RWPE1 (cell line): ENCODE measurements at regions not wholly inside any gene's neighbourhood (a gene's known extent, or its start where the extent isn't known, plus 50 kb on each side); places are given as distances from the start of the nearest gene placed in this dataset.

Experiments used
- CTCF ChIA-PET: fragments of 350-600 bp; sonication (Branson Sonifier 250); formaldehyde crosslinking; extraction: SDS; loops from one replicate; lab custom pipeline; 2021; lab: Yijun Ruan, JAX
- POLR2A ChIA-PET: fragments of 400-600 bp; formaldehyde crosslinking; extraction: SDS; loops from one replicate; lab custom pipeline; 2020; ENCODE audit warnings: antibody characterized with exemption; ENCODE audit not compliant: low non-redundant PET; lab: Yijun Ruan, JAX
- DNase-seq: peaks from one replicate; pipeline ENCODE4 v3.0.0; 2012; ENCODE audit warnings: low spot score
- H3K27ac ChIP-seq: fragments of 450-650 bp; 2 replicates; pipeline ENCODE4 v1.5.1; 2017
- CTCF ChIP-seq: fragments of 450-650 bp; conservative IDR thresholded peaks from 2 replicates; pipeline ENCODE4 v1.5.1; 2017; ENCODE audit warnings: low read depth, mild to moderate bottlenecking

- H3K27ac ChIP-seq, result no peak overlapping the region
- TF ChIP-seq CTCF, result no peak
- ChIA-PET POLR2A (no interaction called here), CTCF (no interaction called here)
- DNase-seq, result no peak
Observed at GRCh38 chr16:80208743-80209142, 332.1 kb upstream of the DYNLRB2 start.

GRCh38 chr16:80208015-80208414 lies 332.8 kb upstream of the DYNLRB2 start:
- ChIA-PET POLR2A (no interaction called here), CTCF (no interaction called here)
- no peak overlapping the region for H3K27ac ChIP-seq
- DNase-seq, result no peak
- no peak for TF ChIP-seq CTCF

GRCh38 chr16:80203821-80204220 lies 337.0 kb upstream of the DYNLRB2 start:
- ChIA-PET POLR2A (no interaction called here), CTCF (interaction anchor here (0.6 kb wide), 1 partner anchor 177 kb away, joined by 4 read pairs; no protein-coding TSS in a partner anchor)
- no peak for DNase-seq
- no peak overlapping the region for H3K27ac ChIP-seq
- TF ChIP-seq CTCF, result no peak

GRCh38 chr16:80202831-80203413 lies 337.9 kb upstream of the DYNLRB2 start:
- no peak for DNase-seq
- no peak for TF ChIP-seq CTCF
- ChIA-PET POLR2A (no interaction called here), CTCF (no interaction called here)
- no peak overlapping the region for H3K27ac ChIP-seq

- no peak for DNase-seq
- CTCF ChIA-PET, result interaction anchor here (0.5 kb wide), 1 partner anchor 152 kb away, joined by 3 read pairs; no protein-coding TSS in a partner anchor
- no peak overlapping the region for H3K27ac ChIP-seq
- TF ChIP-seq CTCF, result no peak
- POLR2A ChIA-PET, result no interaction called here
Observed at GRCh38 chr16:80200079-80200478, 340.7 kb upstream of the DYNLRB2 start.

- ChIA-PET POLR2A (no interaction called here), CTCF (interaction anchor here (0.5 kb wide), 1 partner anchor 152 kb away, joined by 3 read pairs; no protein-coding TSS in a partner anchor)
- TF ChIP-seq CTCF, result no peak
- no peak overlapping the region for H3K27ac ChIP-seq
- no peak for DNase-seq
Observed at GRCh38 chr16:80199614-80200013, 341.2 kb upstream of the DYNLRB2 start.
